HG02852 (cell line): ENCODE measurements at regions not wholly inside any gene's neighbourhood (a gene's known extent, or its start where the extent isn't known, plus 50 kb on each side); places are given as distances from the start of the nearest gene placed in this dataset.

ENCODE experiments used
- ATAC-seq: cut with Tn5 transposase; IDR thresholded peaks from one replicate; pipeline ENCODE4 v1.9.1; 2021; ENCODE audit warnings: mild to moderate bottlenecking, moderate library complexity; ENCODE audit not compliant: unreplicated experiment

DNA sequence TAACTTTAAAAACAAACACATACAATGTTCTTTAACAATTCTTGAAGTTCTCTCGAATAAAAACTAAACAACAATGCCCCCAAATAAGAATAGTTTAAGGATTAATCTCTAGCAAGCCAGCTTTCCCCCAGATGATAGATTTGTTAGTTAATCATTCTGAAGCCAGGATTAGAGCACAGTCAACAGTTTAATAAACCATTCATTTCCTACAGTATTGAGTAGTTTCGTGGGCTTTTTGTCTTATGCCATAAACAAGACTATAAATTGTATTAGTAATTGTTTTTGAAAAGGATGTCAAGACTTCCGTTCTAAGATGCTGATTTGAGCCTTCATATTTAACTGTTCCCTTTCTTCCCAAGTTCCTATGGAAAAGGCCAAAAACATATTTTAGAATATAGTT is 136.6 kb downstream of the PIK3R1 start:
- ATAC-seq: no peak

DNA sequence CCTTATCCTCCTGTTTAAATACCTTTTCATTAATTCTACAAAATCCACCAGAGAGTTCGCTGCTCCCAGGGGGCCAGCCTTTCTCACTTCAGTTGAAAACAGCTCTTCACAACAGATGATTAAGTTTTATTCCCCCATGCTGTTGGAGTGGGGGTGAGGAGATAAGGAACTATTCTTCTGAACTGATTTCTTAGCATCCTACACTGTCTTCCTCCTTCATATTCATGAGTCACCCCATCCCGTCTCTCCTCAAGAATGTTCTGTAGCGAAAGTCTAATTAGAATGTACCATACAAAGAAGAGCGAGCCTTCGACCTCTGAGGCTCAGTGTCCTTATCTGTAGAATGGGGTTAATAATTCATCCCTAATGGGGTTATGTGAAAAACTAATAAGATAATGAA is 138.0 kb downstream of the PIK3R1 start:
- no peak for ATAC-seq

DNA sequence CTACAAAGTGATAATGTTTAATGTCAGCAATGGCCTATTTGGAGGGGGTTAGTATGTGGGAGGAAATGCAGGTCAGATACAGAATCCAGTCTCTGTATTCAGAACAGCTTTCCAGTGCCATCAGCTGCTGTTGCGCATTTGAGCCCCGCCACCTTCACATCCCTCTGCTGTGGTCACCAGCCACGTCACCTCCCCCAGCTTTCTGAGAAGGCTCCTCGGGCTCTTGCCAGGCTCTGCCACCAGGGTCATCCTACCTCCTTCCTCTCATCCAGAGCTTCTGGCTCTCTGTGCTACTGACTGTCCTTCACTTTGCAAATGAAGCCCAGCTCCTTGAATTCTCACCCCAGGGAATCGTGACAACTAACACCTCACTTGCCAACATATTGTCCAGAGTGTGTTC is 138.8 kb downstream of the PIK3R1 start:
- ATAC-seq: no peak

DNA sequence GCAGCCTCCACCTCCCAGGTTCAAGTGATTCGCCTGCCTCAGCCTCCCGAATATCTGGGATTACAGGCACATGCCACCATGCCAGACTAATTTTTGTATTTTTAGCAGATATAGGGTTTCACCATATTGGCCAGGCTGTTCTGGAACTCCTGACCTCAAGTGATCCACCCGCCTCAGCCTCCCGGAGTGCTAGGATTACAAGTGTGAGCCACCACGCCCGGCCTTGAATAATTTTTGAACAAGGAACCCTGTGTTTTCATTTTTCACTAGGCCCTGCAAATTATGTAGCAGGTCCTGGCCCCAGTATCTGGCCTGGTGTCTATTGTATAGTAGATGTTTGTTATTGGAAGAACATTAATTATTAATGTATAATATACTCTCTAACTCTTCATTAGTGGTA is 140.7 kb downstream of the PIK3R1 start:
- no peak for ATAC-seq

DNA sequence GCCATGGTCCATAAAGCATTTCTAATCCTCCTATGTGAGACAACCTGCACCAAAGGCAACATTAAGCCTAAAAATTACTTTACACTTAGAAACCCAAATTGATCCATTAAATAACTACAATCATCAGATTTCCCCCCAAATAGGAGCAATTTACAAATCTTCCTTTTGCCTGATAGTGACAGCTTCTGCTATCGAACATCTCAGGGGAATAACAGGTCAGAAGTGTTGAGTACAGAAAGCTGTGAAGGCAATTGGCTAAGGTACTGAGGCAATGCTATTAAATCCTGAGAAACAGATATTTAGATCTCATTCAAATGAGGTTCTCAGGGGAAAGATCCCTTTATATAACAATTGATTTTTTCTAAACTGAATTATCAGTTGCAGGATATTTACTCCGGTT is 141.1 kb downstream of the PIK3R1 start:
- no peak for ATAC-seq

DNA sequence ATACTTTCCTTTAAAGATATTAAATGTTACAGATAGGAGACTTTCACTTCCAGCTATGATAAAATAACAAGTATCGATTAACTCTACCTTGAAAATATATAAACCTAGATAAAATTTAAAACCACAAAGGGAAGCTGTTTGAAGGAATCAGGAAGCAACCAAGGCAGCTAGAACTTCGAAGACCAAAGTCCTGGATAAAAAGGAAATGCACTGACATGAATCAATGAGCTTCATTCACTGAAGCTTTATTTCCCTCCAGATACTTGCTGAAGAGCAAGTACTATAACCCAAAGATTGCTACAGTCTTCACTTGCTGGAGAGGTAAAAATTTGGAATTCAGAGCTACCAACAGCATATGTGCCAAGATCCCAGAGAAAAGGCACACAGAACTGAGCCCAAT is 144.1 kb downstream of the PIK3R1 start:
- no peak for ATAC-seq

DNA sequence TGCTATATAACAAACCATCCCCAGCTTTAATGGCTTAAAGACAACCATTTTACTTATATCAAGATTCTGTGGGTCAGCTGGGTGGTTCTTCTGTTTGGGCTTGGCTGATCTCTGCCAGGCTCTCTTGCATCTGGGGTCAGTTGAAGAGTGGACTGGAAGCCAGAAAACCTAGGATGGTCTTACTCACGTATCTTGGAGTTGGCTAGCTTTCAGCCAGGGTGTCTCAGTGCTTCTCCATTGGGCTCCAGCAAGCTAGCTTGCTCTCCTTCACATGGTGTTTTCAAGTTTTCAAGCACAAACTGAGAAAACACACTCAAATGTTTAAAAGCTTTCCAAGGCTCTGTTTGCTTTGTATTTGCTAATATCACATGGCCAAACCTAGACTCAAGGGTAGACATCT is 146.8 kb downstream of the PIK3R1 start:
- ATAC-seq: no peak

DNA sequence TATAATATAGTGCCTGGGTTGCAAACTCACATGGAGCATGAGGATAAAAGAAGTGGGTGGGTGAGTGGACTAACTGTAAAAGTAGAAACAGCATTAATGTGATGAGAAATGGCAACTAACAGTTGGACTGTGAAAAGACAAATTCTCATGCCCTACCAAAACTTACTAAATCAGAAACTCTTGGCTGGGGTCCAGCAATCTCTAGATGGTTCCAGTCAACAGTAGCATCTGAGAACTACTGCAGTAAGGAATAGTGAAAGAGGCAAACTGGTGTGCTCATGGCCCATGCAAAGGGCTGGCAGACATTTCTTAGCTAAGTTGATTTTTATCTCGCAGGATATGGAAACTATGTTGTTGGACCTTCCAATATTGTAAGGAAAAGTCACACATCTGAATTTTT is 150.3 kb downstream of the PIK3R1 start:
- ATAC-seq: no peak

DNA sequence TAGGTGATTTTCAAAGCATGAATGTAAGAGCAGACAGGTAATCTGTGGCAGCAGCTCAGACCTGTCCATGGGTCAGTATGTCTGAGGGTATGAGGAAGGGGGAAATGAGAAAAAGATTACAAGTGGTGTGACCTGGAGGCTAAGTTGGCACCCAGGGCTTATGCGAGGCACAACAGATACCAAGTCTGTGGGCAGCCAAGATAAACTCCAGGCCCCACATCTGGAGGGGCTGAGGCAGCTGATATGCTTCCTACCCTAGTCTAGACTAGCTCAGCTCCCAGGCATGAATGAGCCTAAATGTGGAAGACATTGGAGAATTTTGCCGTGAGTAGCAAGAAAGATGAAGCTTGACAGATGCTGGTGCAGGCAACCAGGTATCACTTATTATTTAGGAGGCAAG is 151.7 kb downstream of the PIK3R1 start:
- ATAC-seq: no peak

DNA sequence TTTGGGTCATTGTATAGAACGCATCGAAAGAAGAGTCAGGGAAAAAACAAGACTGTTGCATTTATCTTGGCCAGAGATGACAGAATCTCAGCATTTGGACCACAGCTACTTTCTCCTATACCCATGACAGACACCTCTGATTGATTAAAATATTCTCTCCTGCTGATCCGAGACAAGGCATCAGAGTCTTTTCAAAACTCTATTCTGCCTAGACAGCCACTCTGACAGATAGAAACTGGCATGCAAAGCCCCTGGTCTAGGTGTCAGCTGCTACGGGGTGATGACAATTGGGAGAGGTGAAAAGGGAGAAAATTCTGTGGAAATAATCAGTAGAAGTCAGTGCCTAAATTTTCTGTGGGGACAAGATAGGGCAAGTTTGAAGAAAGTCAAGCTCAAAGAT is 152.2 kb downstream of the PIK3R1 start:
- no peak for ATAC-seq

DNA sequence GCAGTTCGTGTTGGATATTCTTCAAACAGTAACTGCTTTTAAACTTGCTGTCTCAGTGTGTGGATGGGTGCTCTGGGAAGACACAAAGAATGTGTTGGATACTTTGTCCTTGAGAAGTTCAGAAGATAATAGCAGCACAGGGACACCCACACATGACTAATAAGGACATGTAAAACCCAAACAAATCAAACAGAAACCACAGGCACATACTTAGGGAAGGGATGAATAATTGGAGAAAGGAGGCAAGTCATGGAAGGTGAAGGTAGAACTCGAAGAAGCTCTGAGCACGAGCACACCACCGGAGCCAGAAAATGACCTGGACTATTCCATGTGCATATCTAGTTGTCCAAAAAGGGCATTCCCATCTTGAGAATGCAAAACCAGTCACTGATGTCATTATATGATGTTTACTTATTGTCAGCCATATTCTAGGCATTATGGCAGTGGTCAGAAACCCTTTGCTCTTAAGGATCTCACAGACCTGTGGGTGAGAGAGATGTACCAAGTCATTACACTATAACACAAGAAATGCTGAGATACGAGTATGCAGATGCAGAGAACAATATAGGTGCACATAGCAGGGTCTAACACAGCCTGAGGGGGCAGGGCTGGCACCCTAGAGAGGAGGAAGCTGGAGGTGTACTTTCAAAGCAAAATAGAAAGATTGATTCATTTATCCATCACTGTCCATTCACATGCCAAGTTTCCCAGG is 152.9 kb downstream of the PIK3R1 start:
- no peak for ATAC-seq

DNA sequence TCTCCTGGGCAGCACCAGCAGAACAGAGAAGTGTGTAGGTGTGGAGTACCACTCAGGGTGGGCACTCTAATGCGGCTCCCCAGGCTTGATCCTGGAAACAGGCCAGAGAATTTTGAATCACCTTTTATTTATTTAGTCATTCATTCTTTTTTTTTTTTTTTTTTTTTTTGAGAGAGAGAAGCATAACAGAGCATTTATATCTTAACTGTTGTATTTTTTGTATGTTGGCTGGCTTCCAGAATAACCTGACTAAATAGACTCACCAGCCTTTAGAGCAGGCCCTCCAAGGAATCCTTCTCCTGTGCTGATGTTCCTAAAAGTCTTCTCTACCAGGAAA is 153.4 kb downstream of the PIK3R1 start:
- ATAC-seq: no peak

DNA sequence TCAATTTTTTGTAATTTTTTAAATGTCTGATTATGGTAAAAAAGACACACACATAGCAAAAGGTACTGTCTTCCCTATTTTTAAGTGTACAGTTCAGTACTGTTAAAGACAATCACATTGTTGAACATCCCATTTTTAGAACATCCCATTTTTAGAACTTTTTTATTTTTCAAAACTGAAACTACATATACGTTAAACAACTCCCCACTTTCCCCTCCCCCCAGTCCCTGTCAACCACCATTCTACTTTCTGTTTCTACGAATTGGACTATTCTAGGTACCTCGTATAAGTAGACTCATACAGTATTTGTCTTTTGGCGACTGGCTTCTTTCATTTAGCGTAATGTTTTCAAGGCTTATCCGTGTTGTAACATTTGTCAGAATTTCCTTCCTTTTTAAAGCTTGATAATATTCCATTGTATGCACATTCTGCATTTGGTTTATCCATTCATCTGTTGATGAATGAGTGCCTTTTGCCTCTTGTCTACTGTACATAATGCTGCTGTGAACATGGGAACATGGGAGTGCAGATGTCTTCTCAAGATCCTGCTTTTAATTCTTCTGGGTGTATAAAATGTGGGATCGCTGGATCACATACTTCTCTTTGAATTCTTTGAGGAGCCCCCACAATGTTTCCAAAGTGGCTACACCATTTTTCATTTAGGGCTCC is 154.0 kb downstream of the PIK3R1 start:
- ATAC-seq: peak; percentile 82

DNA sequence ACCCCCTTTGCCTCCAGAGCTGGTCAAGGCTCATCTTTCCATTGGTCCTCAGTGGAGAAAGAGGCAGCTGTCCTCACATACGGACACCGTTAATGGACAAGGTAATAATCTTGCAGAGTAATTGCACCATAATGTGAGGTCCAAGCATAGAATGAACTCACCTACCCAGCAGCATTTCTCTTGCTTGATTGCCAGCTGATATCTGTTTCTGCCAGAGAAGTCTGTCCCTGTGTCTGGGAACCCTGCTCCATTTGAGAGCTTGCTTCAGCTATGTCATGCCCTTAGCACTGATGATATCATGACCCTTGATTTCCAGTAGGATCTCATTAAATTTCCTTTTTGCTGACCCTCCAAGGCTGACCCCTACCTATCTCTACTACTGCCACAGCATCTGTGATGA is 154.6 kb downstream of the PIK3R1 start:
- ATAC-seq: no peak

DNA sequence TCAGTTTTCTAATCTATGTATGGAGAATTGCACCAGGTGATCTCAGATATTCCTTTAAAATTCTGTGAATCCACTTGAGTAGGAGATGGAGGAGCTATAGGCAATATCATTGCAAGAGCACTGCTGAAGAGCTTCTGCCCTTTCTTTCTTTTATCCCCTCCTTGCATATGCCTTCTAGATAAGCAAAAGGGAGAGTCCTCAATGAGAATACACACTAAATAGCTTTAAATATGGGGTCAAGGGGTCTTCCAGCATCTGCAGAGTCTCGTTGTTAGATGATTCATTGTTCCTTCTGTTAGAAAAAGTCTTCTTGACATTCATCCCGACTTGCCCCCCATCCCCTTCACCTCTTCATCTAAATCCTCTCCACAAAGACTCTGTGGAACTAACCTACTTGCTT is 156.1 kb downstream of the PIK3R1 start:
- no peak for ATAC-seq

DNA sequence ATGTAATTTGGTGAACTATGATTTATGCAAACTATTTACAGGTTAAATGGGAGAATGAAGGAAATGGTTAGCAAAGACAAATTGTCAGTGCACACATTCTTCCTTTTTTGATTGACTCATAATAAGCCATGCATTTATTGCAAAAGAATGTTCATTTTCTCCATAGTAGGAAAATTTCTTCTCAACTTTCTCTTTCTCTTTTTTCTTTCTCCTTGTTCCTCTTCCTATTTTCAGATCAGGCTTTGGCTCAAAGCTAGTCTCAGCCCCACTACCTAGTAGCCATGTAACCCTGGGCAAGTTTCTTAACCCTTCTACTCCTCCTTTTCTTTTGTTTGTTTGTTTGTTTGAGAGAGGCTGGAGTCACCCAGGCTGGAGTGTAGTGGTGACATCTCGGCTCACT is 156.6 kb downstream of the PIK3R1 start:
- no peak for ATAC-seq

DNA sequence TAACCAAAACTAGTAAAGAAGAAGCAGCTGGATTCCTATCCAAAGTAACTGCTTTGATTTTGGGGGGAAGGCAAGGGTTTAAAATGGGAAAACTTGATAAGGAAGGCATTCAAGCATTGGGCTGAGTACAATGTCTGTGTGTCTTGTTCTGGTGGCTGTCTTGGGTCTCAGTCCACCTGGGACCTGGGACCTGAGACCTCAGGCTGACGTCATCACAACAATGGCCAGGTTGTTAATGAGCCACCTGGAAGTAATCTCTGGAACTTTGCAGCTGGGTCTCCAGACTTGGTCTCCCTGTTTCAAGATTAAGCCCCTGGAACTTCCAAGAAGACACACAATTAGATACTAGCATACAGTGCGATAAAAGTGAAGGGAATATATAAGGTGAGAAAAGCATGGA is 157.5 kb downstream of the PIK3R1 start:
- ATAC-seq: no peak

DNA sequence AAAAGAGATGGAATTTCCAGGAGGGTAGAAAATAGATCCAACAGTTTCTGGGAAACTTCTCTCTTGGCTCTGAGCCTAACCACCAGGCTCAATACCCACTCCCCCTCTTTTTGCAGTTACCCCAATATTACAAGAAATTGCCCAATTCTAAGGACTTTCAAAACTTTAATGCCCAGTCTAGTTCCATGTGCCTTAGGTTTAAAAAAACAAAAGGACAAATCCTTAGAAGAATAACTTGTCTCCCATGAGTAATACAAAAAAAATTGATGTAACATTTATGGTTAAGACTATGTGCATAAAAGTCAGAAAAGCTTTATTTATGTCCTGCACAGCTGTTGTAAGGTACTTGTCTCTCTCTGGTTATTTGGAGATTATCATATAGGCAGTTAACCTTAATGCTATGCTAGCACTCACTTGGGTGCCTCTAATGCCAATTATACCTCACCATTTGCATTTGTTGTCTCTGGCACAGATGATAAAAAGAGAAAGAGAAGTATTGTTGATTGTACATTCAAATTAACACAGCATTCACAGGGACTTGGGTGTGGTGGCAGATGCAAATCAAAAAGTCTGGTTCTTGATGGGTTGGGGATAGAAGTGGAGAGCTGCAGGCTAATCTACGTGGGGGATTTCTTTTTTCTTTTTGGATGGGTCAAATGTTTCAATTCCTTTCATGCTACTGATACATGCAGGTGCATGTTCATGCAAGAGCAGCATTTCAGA is 159.4 kb downstream of the PIK3R1 start:
- ATAC-seq: no peak

DNA sequence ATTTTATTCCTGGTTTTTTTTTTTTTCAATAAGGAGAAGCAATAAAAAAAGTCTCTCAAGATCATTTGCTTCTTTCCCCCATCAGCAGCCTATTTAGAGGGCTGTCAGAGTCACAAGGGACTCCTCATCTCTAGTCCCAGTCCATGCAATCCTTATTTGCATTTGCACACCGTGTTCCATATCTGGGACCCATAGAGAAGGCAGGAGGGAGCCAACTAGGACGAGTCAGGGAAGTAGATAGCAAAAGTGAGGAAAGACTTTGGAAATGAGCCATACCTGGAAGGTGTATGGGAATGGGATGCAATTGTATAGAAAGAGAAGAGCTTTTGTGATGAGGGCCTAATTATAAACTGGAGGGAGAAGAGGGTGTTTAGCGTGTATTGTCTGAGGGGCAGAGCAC is 160.0 kb downstream of the PIK3R1 start:
- no peak for ATAC-seq

DNA sequence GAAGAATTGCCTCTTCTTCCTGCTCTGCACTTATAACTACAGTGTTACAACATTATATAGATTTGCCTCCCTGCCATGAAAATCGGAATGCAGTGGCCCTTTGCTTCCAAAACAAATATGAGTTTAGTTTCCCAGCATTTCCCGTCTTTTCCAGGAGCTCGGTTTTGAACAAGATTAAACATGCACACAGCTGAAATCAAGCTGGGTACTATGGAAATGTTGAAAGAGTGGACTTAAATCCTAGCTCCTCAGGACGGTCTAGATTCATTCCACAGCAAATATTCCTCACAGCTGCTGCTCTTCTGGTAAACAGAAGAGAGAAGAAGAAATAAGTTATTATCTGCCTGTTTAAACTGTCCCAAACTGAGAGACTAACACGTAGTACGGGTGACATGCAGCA is 161.4 kb downstream of the PIK3R1 start:
- no peak for ATAC-seq

DNA sequence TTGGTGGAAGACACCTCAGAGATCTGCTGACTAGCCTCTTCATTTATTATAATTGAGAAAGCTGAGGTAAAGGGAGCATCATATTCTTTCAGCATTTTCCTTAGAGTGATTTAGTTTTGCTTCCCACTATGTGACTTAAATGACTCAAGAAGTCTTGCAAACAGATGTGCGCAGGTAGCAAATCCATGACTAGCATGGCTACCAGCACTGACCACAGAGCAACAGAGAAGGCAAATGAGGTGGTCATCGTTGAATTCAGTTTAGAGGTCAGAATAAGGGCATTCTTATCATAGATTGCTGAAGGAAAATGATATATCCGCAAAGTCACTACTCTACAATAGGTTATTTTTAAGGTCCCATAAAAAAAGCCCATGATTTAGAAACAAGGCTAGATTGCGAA is 162.2 kb downstream of the PIK3R1 start:
- no peak for ATAC-seq

DNA sequence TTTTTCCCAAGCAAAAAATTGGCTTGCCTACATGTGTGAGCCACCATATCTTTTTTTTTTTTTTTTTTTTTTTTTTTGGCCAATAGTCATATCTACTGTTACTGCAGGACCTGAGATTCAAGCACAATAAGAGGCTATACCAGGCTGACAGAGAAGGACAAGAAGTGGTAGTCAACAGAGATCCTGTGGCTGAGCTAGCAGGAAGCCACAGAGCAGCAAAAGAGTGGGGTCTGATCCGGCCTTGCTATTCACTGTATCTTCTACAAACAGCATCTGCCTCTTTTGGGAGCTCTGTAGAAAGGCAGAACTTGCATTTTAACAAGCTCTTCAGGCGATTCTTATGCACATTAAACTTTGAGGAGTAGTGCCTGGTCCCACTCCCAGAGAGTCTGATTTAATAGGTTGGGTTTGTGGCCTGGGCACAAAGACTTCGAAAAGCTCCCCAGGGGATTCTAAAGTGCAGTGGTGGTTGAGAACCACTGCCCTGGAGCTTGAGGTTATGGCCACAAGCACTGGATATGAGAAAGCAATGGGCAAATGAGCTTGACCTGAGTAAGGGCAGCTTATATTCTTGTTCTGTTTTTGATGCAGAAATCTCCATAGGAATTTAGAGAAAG is 162.8 kb downstream of the PIK3R1 start:
- peak; percentile 63 for ATAC-seq
